Effector memory CD8-positive, alpha-beta T cell (primary cell): ENCODE measurements at regions not wholly inside any gene's neighbourhood (a gene's known extent, or its start where the extent isn't known, plus 50 kb on each side); places are given as distances from the start of the nearest gene placed in this dataset.

Experiments
- ATAC-seq: fragments of 150-1000 bp; cut with Tn5 transposase; replicated peaks from 2 replicates; pipeline ENCODE4 v1.10.0; 2021; ENCODE audit warnings: mild to moderate bottlenecking, moderate library complexity
- DNase-seq, 3 experiments: peaks; one replicate each; pipeline ENCODE4 v3.0.0; 2021
- H3K27ac Mint-ChIP-seq, 2 donors: one replicate each; pipeline ENCODE4 v1.8.0; 2022; ENCODE audit warnings: mild to moderate bottlenecking in 2 of 2, mixed read lengths in 2 of 2, moderate library complexity in 2 of 2
- H3K27me3 Mint-ChIP-seq, 2 donors: one replicate each; pipeline ENCODE4 v1.8.0; 2022; ENCODE audit warnings: mixed read lengths in 2 of 2
- H3K36me3 Mint-ChIP-seq: one replicate; pipeline ENCODE4 v1.8.0; 2022; ENCODE audit warnings: mild to moderate bottlenecking, moderate library complexity, mixed read lengths; ENCODE audit not compliant: insufficient read depth
- H3K4me1 Mint-ChIP-seq, 2 donors: one replicate each; pipeline ENCODE4 v1.8.0; 2022; ENCODE audit warnings: low read depth in 2 of 2, mixed read lengths in 2 of 2
- H3K4me3 Mint-ChIP-seq, 2 donors: one replicate each; pipeline ENCODE4 v1.8.0; 2022; ENCODE audit warnings: mild to moderate bottlenecking in 2 of 2, mixed read lengths in 2 of 2, moderate library complexity in 2 of 2
- H3K9me3 Mint-ChIP-seq, 2 donors: one replicate each; pipeline ENCODE4 v1.8.0; 2022; ENCODE audit warnings: mixed read lengths in 2 of 2

- H3K4me3 Mint-ChIP-seq: no peak overlapping the region
- H3K9me3 Mint-ChIP-seq: no peaks in the 10 kb centered on the region
- no peaks in the 10 kb centered on the region for H3K4me1 Mint-ChIP-seq
- H3K27me3 Mint-ChIP-seq: peaks cover 30 to 33% of the 10 kb centered on the region in 2 donors
- no peak for ATAC-seq
- DNase-seq: no peak
- no peaks in the 10 kb centered on the region for H3K36me3 Mint-ChIP-seq
- no peak overlapping the region for H3K27ac Mint-ChIP-seq
Observed at GRCh38 chr18:77478646-77479442, 229.2 kb downstream of the GALR1 start.

- ATAC-seq: no peak
- no peaks in the 10 kb centered on the region for H3K36me3 Mint-ChIP-seq
- DNase-seq: no peak
- no peak overlapping the region for H3K4me3 Mint-ChIP-seq
- H3K27me3 Mint-ChIP-seq: peaks cover 36 to 40% of the 10 kb centered on the region in 2 donors
- no peaks in the 10 kb centered on the region for H3K4me1 Mint-ChIP-seq
- H3K9me3 Mint-ChIP-seq: no peaks in the 10 kb centered on the region
- no peak overlapping the region for H3K27ac Mint-ChIP-seq
Observed at GRCh38 chr18:77481541-77481940, 231.9 kb downstream of the GALR1 start.

DNA sequence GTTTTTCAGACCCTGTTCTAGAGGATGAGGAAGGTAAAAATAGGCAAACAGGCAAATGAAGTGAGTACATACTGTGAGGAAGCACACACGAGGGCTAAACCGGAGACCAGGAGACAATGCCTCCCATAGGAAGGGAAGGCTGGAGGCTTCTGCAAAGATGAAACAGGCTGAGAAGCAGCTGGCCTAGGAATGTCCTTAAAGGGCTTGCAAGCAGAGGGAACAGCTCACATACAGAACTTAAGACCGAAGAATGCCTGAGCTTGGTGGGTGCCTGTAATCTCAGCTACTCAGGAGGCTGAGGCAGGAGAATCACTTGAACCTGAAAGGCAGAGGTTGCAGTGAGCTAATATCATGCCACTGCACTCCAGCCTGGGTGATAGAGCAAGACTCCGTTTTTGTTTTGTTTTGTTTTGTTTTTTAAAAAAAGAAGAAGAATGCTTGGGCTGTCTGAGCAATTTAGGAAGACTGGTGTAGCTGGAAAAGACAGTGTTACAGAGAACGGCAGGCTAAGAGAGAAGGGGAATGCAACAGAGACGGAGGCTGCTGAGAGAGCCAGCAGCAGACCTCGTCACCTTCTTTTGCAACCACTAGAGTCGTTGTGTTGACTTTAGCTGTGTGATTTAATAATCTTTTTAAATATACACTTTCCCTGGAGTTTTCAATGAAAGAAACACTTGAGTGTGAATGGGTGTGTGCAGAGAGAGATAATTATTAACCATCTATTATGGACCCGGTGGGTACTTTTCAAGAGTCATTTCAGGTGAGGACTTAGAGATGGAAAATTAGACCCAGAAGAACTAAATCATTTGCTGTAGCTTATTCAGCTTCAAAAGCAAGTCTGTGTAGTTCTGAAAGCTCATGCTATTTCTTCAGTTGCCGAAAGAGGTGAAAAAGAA is 232.8 kb downstream of the GALR1 start:
- Mint-ChIP-seq H3K36me3 (no peaks in the 10 kb centered on the region), H3K4me3 (no peak overlapping the region), H3K9me3 (no peaks in the 10 kb centered on the region), H3K27ac (no peak overlapping the region), H3K4me1 (no peaks in the 10 kb centered on the region), H3K27me3 (peaks cover 39 to 43% of the 10 kb centered on the region in 2 donors)
- DNase-seq (no peak), ATAC-seq (no peak)

GRCh38 chr18:77486985-77487384 is 237.3 kb downstream of the GALR1 start:
- Mint-ChIP-seq H3K27ac (no peak overlapping the region), H3K36me3 (no peaks in the 10 kb centered on the region), H3K4me3 (no peak overlapping the region), H3K4me1 (no peaks in the 10 kb centered on the region), H3K27me3 (peaks cover 54 to 64% of the 10 kb centered on the region in 2 donors), H3K9me3 (no peaks in the 10 kb centered on the region)
- DNase-seq: no peak
- no peak for ATAC-seq

DNA sequence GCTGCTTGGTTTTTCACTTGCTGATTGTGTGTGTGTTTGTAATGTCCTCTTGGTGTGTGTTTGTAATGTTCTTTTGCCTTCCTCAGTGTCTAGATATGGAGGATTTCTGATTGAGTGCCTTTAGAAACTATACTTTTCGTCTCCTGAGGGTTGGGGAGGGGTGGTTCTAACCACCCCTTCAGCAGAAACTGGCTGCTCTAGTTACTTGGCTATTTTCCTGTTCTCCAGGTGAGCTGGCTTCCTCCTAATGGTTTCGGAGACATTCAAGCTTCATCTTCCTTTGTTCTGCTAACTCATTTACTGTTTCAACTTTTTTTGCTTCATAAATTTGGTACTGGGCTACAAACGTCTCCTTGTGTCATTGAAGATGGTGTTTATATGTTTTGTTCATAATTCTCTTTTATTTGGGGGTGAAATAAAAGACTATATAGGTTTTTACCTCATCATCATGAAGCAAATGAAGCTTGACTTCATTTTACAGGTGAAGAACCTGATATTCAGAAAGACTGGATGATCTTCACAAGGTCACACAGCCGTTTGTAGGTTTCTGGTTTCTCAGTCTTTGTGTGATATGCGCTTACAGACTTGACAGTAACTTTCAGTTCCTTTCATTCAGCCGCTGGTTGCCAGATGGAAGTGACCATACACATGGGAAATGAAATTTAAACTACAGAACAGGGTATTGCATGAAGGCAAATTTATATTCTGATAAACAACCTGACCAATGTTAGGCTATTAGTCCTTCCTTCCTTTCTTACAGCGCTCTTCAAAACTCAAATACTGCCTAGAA is 238.5 kb downstream of the GALR1 start:
- Mint-ChIP-seq H3K4me1 (no peaks in the 10 kb centered on the region), H3K27ac (no peak overlapping the region), H3K4me3 (no peak overlapping the region), H3K9me3 (no peaks in the 10 kb centered on the region), H3K36me3 (no peaks in the 10 kb centered on the region), H3K27me3 (peaks cover 53 to 68% of the 10 kb centered on the region in 2 donors)
- DNase-seq (no peak), ATAC-seq (no peak)

GRCh38 chr18:77495079-77495478 is 245.4 kb downstream of the GALR1 start:
- Mint-ChIP-seq H3K9me3 (no peaks in the 10 kb centered on the region), H3K4me3 (no peak overlapping the region), H3K4me1 (no peaks in the 10 kb centered on the region), H3K27me3 (peaks cover 29 to 50% of the 10 kb centered on the region in 2 donors), H3K36me3 (no peaks in the 10 kb centered on the region), H3K27ac (no peak overlapping the region)
- DNase-seq: no peak
- no peak for ATAC-seq

DNA sequence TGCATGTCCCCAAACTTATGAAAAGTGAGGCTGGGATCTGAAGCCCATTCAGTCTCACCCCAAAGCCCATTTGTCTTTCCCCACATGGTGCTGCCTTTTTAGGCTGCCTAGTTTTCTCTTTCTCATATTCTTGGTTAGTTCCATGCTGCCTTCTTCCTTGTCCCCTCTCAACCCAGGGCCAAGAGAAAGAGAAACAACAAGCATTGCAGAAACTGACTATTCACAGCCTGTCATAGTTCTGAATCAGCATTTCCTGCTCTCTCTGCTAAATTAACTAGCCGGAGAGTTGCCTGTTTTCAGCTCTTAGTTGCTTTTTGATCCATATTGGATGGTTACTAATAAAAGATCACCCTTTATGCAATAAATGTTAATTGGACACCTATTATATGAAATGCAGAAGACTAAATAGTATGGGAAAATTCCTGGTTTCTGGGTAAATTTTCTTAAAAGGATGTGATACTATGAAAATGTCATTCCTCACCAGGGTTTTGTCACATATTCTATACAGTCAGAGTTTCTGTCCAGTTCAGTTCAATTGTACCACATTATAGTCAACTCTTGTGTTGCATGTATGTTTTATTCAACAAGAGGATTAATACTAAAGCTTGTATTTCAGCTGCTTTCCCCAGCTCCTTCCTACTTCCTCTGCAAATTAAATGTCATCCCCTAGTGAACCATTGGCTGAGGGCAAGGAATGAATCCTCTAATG is 246.5 kb downstream of the GALR1 start:
- Mint-ChIP-seq H3K4me3 (no peak overlapping the region), H3K36me3 (no peaks in the 10 kb centered on the region), H3K27me3 (peaks cover 29 to 50% of the 10 kb centered on the region in 2 donors), H3K27ac (no peak overlapping the region), H3K9me3 (no peaks in the 10 kb centered on the region), H3K4me1 (no peaks in the 10 kb centered on the region)
- DNase-seq (no peak), ATAC-seq (no peak)

DNA sequence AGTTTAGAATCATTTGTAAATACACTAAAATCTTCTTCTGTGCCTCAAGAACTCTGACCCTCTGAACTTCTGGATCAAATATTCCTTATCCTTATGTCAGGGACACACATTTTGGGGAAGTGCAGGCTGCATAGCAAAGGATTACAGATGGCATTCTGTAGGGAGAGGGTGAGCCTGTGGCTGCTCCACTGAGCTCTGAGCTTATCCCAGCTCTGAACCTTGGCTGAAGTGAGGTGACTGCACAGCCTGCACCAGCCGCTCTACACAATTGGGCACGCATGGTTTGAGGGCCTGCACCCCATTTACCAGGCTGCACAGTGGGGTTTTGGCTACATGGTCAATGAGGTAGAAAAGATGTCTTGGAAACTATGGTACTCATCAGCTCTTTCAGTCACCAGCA is 251.6 kb downstream of the GALR1 start:
- Mint-ChIP-seq H3K36me3 (peaks cover 3% of the 10 kb centered on the region), H3K4me3 (no peak overlapping the region), H3K9me3 (no peaks in the 10 kb centered on the region), H3K27ac (no peak overlapping the region), H3K4me1 (no peaks in the 10 kb centered on the region), H3K27me3 (peaks cover 16 to 42% of the 10 kb centered on the region in 2 donors)
- no peak for ATAC-seq
- DNase-seq: no peak

GRCh38 chr18:77505499-77505898 is 255.9 kb downstream of the GALR1 start:
- DNase-seq (no peak), ATAC-seq (no peak)
- Mint-ChIP-seq H3K27ac (no peak overlapping the region), H3K36me3 (peaks cover 3% of the 10 kb centered on the region), H3K4me1 (no peaks in the 10 kb centered on the region), H3K9me3 (no peaks in the 10 kb centered on the region), H3K27me3 (peaks cover 4 to 49% of the 10 kb centered on the region in 2 donors), H3K4me3 (no peak overlapping the region)

DNA sequence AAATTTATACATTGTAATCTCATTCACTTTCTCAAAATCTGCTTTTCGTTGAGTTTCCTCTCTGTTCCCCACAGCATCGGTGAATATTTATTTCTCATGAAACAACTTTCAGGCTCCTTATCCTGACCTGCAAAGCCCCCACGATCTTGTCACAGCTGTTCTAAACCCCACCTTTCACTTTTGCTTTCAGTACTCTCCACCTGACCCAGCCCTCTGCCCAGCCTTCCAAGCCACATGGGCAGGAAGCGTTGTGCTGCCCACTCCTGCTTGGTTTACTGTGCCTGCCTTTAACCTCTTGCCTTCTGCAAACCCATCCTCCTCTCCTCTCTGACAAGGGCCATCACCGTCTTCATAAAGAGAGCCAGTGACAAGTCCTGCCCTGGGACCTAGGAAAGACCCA is 262.5 kb downstream of the GALR1 start:
- ATAC-seq: no peak

GRCh38 chr18:77517901-77518300 is 268.3 kb downstream of the GALR1 start:
- no peak for ATAC-seq
- Mint-ChIP-seq H3K9me3 (peaks cover 0 to 2% of the 10 kb centered on the region in 2 donors), H3K4me1 (no peaks in the 10 kb centered on the region), H3K4me3 (no peak overlapping the region), H3K36me3 (no peaks in the 10 kb centered on the region), H3K27me3 (peaks cover 9 to 21% of the 10 kb centered on the region in 2 donors), H3K27ac (no peak overlapping the region)
- DNase-seq: no peak

More for the DNA sequence above, 262.5 kb downstream of the GALR1 start:
- Mint-ChIP-seq H3K27me3 (peaks cover 18 to 25% of the 10 kb centered on the region in 2 donors), H3K9me3 (peaks cover 0 to 2% of the 10 kb centered on the region in 2 donors), H3K27ac (no peak overlapping the region), H3K4me3 (no peak overlapping the region), H3K36me3 (no peaks in the 10 kb centered on the region), H3K4me1 (peaks cover 4 to 14% of the 10 kb centered on the region in 2 donors)
- DNase-seq: no peak

DNA sequence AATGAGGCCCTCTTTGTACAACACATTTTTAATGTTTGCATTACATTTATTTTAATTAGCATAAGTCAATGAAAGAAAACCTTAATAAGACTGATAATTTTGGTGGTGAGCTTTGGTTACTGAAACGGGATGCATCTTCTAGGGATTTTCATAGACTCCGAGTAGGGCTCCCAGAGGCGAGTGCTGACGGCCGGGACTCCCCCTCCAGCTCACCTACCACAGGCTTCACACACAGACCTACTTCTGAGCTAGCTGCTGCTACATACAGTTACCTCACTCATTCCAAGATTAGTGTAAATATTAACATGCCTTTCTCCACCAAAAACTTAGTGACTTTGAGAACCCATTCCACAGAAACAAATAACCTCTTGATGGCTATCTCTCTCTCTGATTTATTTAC is 271.1 kb downstream of the GALR1 start:
- Mint-ChIP-seq H3K4me1 (no peaks in the 10 kb centered on the region), H3K4me3 (no peak overlapping the region), H3K27ac (no peak overlapping the region), H3K9me3 (no peaks in the 10 kb centered on the region), H3K36me3 (no peaks in the 10 kb centered on the region), H3K27me3 (peaks cover 17 to 18% of the 10 kb centered on the region in 2 donors)
- DNase-seq (no peak), ATAC-seq (no peak)
